ENCODE measurements at regions not wholly inside any gene's neighbourhood (a gene's known extent, or its start where the extent isn't known, plus 50 kb on each side); places are given as distances from the start of the nearest gene placed in this dataset.

DNA sequence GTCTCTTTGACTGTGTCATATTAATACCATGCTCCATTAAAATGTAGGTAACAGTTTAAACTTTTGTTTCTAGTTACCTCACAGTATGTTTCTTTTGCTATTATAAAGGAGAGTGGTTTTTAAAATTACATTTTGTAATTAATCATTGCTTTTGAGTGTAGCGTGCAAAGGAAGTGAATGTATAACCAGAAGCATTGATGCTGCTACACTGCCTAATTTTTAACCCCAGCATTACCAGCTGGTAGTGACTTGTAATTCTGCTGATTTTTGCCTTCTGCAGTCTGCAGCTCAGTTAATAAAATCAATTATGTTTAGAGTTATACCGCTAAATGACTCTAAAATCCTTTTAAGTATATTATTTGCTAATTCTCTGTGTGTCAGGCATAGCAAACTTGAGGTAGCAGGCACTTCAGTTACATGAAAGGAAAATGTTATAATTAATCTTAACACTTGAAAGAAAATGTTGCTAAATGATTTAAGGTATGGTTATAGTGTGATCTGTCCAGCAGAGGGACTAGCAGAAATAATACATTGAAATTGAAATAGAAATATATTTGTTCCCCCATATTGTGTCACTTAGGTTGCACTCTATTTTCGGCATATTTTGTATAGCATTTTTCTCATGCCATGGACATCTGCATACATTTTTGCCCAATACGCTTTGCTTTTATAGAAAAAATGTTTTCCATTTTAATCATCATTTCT is 388.5 kb downstream of the CNTNAP4 start:
- Mint-ChIP-seq H3K36me3 (no peaks in the 10 kb centered on the region), H3K4me1 (no peaks in the 10 kb centered on the region), H3K27me3 (ENCODE audit: low read depth) (peaks cover 23% of the 10 kb centered on the region), H3K4me3 (no peak overlapping the region), H3K9me3 (no peaks in the 10 kb centered on the region), H3K27ac (no peak overlapping the region)
- no peak for DNase-seq (ENCODE audit: low spot score in 2 of 2, unreplicated experiment in 2 of 2)
- TF ChIP-seq, protein P1, sequence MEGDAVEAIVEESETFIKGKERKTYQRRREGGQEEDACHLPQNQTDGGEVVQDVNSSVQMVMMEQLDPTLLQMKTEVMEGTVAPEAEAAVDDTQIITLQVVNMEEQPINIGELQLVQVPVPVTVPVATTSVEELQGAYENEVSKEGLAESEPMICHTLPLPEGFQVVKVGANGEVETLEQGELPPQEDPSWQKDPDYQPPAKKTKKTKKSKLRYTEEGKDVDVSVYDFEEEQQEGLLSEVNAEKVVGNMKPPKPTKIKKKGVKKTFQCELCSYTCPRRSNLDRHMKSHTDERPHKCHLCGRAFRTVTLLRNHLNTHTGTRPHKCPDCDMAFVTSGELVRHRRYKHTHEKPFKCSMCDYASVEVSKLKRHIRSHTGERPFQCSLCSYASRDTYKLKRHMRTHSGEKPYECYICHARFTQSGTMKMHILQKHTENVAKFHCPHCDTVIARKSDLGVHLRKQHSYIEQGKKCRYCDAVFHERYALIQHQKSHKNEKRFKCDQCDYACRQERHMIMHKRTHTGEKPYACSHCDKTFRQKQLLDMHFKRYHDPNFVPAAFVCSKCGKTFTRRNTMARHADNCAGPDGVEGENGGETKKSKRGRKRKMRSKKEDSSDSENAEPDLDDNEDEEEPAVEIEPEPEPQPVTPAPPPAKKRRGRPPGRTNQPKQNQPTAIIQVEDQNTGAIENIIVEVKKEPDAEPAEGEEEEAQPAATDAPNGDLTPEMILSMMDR (IDR thresholded peaks at IDR 0.05; ENCODE audit: unreplicated experiment) = peak; percentile 33

DNA sequence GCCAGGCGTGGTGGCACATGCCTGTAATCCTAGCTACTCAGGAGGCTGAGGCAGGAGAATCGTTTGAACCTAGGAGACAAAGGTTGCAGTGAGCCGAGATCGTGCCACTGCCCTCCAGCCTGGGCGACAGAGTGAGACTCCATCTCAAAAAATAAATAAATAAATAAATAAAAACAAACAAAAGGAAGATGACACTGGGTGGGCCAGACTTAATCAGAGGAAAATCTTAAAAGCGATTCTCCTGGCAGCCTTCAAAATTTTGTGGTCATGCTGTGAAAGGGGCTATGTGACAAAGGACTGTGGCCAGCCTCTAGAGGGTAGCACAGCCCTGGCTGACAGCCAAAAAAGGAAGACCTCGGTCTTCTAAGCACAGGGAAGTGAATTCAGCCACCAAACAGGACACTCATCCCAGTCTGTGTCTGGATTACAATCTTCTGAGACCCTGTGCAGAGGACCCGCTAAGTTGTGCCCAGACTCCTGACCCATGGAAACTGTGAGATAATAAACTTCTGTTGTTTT is 391.1 kb downstream of the CNTNAP4 start:
- Mint-ChIP-seq H3K4me3 (no peak overlapping the region), H3K4me1 (no peaks in the 10 kb centered on the region), H3K27me3 (ENCODE audit: low read depth) (peaks cover 15% of the 10 kb centered on the region), H3K9me3 (no peaks in the 10 kb centered on the region), H3K27ac (no peak overlapping the region), H3K36me3 (no peaks in the 10 kb centered on the region)
- TF ChIP-seq, protein P1 (IDR thresholded peaks at IDR 0.05; ENCODE audit: unreplicated experiment) = no peak
- DNase-seq (ENCODE audit: low spot score in 2 of 2, unreplicated experiment in 2 of 2) = no peak

DNA sequence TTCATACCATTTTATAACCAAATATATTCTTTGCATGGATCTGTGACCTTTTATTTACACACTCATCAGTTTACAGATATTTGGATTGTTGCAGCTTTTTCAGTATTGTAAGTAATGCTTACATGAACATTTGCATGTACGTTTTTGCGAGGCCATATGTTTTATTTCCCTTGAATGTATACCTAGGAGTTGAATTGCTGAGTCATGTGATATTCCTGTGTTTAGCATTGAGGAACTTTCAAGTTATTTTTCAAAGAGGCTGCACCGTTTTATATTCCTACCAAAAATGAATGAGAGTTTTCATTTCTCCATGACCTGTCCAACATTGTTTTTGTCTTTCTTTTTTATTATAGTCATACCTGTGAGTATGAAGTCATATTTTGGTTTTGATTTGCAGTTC is 392.1 kb downstream of the CNTNAP4 start:
- H3K4me1 Mint-ChIP-seq = no peaks in the 10 kb centered on the region
- H3K36me3 Mint-ChIP-seq = no peaks in the 10 kb centered on the region
- no peaks in the 10 kb centered on the region for H3K9me3 Mint-ChIP-seq
- no peak for DNase-seq (ENCODE audit: low spot score in 2 of 2, unreplicated experiment in 2 of 2)
- H3K27ac Mint-ChIP-seq = no peak overlapping the region
- TF ChIP-seq, protein P1 (IDR thresholded peaks at IDR 0.05; ENCODE audit: unreplicated experiment) = no peak
- H3K27me3 Mint-ChIP-seq (ENCODE audit: low read depth) = peaks cover 7% of the 10 kb centered on the region
- H3K4me3 Mint-ChIP-seq = no peak overlapping the region

DNA sequence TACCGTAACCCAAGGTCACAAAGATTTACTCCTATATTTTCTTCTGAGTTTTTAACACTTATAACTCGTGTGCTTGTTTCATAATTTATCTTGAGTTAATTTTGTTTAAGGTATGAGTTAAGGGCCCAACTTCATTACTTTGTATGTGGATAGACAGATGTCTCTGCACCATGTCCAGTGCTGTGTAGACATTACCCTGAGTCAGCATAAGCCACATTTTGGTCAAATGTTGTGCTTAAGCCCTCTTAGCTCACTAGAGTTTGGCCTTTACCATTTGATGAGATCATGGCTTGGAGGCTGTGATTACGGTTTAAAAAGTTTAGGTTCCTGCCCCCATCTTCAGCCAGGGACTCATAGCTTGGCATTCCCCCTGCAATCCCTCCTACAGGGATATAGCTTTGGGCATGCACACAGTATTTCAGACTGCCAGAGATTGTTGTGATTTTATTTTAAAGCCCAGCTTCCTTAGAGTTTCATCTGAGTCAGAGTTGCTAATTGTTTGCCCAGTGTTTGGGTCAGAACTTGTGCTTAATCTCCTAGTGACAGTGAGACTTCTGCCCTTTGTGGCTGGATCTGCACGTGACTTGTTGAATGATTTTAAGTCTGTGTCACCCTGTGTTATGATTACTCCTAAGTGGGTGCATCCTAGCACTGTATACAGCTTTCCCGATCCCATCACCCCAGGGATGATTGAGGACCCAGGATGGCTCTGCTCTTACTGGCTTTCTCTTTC is 393.1 kb downstream of the CNTNAP4 start:
- H3K36me3 Mint-ChIP-seq = no peaks in the 10 kb centered on the region
- no peak overlapping the region for H3K27ac Mint-ChIP-seq
- H3K4me1 Mint-ChIP-seq = no peaks in the 10 kb centered on the region
- TF ChIP-seq, protein P1 (IDR thresholded peaks at IDR 0.05; ENCODE audit: unreplicated experiment) = no peak
- no peaks in the 10 kb centered on the region for H3K9me3 Mint-ChIP-seq
- H3K4me3 Mint-ChIP-seq = no peak overlapping the region
- no peaks in the 10 kb centered on the region for H3K27me3 Mint-ChIP-seq (ENCODE audit: low read depth)
- DNase-seq (ENCODE audit: low spot score in 2 of 2, unreplicated experiment in 2 of 2) = no peak

DNA sequence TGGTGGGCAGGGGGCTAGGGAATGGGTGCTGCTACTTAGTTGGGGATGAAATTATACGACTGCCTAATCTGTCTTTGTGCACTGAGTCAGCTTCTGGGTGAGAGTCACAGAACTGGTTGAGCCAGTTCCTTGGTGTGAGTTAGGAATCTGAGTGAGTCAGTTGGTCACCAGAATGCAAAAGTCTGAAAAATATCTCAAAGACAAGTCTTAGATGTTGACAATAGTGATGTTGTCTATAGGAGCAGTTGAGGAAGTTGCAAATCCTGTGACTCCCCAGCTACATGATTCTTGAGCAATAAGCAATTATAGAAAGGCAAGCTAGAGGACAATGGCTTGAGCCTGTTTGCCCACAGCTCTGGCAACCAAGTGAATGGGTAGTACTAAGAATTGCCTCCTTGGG is 399.2 kb downstream of the CNTNAP4 start:
- TF ChIP-seq, protein P1 (IDR thresholded peaks at IDR 0.05; ENCODE audit: unreplicated experiment) = no peak
- no peak for DNase-seq (ENCODE audit: low spot score in 2 of 2, unreplicated experiment in 2 of 2)
- Mint-ChIP-seq H3K4me1 (peaks cover 3% of the 10 kb centered on the region), H3K36me3 (no peaks in the 10 kb centered on the region), H3K4me3 (no peak overlapping the region), H3K27ac (peak overlapping the region; percentile 4), H3K27me3 (ENCODE audit: low read depth) (no peaks in the 10 kb centered on the region), H3K9me3 (peaks cover 9% of the 10 kb centered on the region)

Data from mesothelial cell of epicardium (in vitro differentiated cells).